Fibroblast of pulmonary artery (primary cell): ENCODE measurements at regions not wholly inside any gene's neighbourhood (a gene's known extent, or its start where the extent isn't known, plus 50 kb on each side); places are given as distances from the start of the nearest gene placed in this dataset.

ENCODE experiments used
- DNase-seq: peaks from one replicate; pipeline ENCODE4 v3.0.0-alpha.2; 2010; ENCODE audit warnings: low read depth
- H3K4me3 ChIP-seq: replicated peaks from 2 replicates; pipeline ENCODE4 v1.5.1; 2011; ENCODE audit warnings: low read depth, mild to moderate bottlenecking, control low read depth, low read length, moderate library complexity
- CTCF ChIP-seq: IDR thresholded peaks from 2 replicates; pipeline ENCODE4 v1.5.1; 2011; ENCODE audit warnings: mild to moderate bottlenecking, control low read depth, low read length, inconsistent platforms; ENCODE audit errors: missing control alignments

- H3K4me3 ChIP-seq = no peak overlapping the region
- TF ChIP-seq CTCF = no peak
- DNase-seq = no peak
These were observed 721.6 kb upstream of the SOX9 start for GRCh38 chr17:71399221-71399620.

- DNase-seq = no peak
- H3K4me3 ChIP-seq = no peak overlapping the region
- no peak for TF ChIP-seq CTCF
These were observed 721.2 kb upstream of the SOX9 start for GRCh38 chr17:71399649-71400048.

- no peak for TF ChIP-seq CTCF
- no peak overlapping the region for H3K4me3 ChIP-seq
- no peak for DNase-seq
These were observed 718.8 kb upstream of the SOX9 start for GRCh38 chr17:71402007-71402406.

GRCh38 chr17:71402661-71403141 is 718.1 kb upstream of the SOX9 start:
- TF ChIP-seq CTCF = no peak
- no peak for DNase-seq
- H3K4me3 ChIP-seq = no peak overlapping the region

- no peak overlapping the region for H3K4me3 ChIP-seq
- no peak for DNase-seq
- TF ChIP-seq CTCF = no peak
These were observed 715.7 kb upstream of the SOX9 start for GRCh38 chr17:71405101-71405500.

GRCh38 chr17:71407981-71408380 is 712.8 kb upstream of the SOX9 start:
- no peak for TF ChIP-seq CTCF
- H3K4me3 ChIP-seq = no peak overlapping the region
- no peak for DNase-seq

GRCh38 chr17:71409137-71409536 is 711.7 kb upstream of the SOX9 start:
- TF ChIP-seq CTCF = no peak
- DNase-seq = no peak
- H3K4me3 ChIP-seq = no peak overlapping the region
